Left renal cortex interstitium (tissue), 4 donors: ENCODE measurements at regions not wholly inside any gene's neighbourhood (a gene's known extent, or its start where the extent isn't known, plus 50 kb on each side); places are given as distances from the start of the nearest gene placed in this dataset.
"Not testable (repeated sequence)": the region's sequence is repeated elsewhere in the genome, so short reads cannot be mapped to it uniquely, and the experiment has no call there.

Experiments used
- DNase-seq, 4 donors: peaks; one replicate each; pipeline ENCODE4 v3.0.0-alpha.2; 2013; ENCODE audit warnings: low read depth in 4 of 4, low spot score in 2 of 4, missing footprints in 1 of 4

DNA sequence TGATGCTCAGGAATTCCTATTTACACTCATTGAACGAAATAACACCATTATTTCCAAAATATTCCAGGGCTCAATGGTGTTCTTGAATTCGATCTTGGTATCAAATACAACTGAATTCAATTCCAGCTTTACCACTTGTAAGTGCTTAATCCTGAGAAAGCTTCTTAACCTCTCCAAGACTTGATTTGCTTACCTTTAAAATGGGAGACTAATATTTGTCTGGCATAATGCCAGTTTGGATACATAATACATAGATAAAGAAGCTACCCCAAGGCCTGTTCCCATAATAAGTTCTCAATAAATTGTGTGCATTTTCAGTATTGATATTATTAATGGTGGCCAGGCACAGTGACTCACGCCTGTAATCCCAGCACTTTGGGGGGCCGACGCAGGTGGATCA lies 368.9 kb upstream of the MAF start:
- no peak for DNase-seq

- DNase-seq = no peak
These were observed 365.7 kb upstream of the MAF start for GRCh38 chr16:79966226-79966625.

- DNase-seq = no peak
These were observed 365.2 kb upstream of the MAF start for GRCh38 chr16:79965718-79966117.

DNA sequence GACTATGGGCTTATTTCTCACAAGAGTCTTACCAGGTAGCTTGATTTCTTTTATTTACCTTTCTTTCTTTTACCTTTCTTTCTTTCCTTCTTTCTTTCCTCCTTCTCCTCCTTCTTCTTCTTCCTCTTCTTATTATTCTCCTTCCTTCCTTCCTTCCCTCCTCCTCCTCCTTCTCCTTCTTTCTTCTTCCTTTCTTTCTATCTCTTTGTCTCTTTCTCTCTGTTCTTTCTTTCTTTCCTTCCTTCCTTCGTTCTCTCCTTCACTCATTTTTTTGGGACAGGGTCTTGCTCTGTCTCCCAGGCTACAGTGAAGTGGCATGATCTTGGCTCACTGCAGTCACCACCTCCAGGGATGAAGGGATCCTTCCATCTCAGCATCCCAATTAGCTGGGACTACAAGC lies 363.6 kb upstream of the MAF start:
- DNase-seq = no peak

- no peak for DNase-seq
These were observed 362.4 kb upstream of the MAF start for GRCh38 chr16:79962962-79963361.

GRCh38 chr16:79959226-79959625 lies 358.7 kb upstream of the MAF start:
- no peak for DNase-seq

GRCh38 chr16:79954921-79955705 lies 354.6 kb upstream of the MAF start:
- no peak for DNase-seq

DNA sequence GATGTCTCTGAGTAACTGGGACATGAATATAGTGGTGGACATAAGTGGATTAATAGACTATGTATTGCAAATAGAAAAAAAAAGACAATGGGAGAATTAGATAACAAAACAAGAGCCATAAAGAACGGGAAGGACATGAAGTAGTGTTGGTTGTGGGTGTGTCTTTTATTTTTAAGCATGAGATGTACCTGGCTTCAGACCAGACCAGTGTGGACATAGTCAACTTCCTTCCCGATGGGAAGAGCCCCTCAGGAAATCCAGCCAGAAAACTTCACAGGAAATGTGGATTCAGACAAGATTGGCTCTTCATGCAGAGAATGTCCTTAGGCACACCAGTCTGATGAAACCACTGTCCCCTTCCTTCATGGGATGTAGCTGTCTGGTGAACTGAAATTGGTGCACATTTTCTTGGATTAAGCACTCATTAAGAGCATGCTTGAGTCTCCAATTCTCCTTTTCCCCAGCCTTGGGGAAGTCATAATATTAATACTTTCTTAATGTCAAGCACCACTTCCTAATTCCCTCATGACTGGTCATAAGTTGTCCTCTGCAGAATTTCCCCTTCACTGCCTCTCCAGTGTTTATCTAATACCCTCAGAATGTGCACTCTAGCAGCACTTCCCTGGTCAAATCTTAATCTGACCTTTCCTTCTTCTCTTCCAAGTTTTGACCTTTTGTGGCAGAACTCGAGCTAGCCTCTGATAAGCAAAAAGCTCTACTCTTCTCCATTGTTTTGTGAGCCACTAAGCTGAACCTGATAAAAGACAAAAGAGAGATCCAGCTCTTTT lies 350.6 kb upstream of the MAF start:
- DNase-seq = no peak

GRCh38 chr16:79949417-79949816 lies 348.9 kb upstream of the MAF start:
- DNase-seq = no peak

GRCh38 chr16:79947771-79948170 lies 347.2 kb upstream of the MAF start:
- no peak for DNase-seq

GRCh38 chr16:79946252-79946651 lies 345.7 kb upstream of the MAF start:
- no peak for DNase-seq

- DNase-seq = no peak
These were observed 343.2 kb upstream of the MAF start for GRCh38 chr16:79943736-79944135.

- DNase-seq = no peak
These were observed 338.0 kb upstream of the MAF start for GRCh38 chr16:79938575-79938974.

DNA sequence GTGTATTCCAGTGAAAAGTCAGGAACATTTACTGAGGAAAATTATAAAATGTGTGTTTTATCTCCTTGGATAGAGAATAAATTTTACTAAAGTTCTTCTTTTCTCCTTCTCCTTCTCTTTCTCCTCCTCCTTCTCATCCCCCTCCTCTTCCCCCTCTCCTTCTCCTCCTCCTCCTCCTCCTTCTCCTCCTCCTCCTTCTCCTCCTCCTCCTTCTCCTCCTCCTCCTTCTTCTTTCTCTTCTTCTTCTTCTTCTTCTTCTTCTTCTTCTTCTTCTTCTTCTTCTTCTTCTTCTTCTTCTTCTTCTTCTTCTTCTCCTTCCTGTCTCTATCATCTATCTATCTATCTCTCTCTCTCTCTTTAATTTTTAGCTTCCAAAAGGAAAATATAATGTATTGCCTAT lies 337.1 kb upstream of the MAF start:
- not testable (repeated sequence) for DNase-seq

- no peak for DNase-seq
These were observed 333.1 kb upstream of the MAF start for GRCh38 chr16:79933603-79934002.

GRCh38 chr16:79932572-79932971 lies 332.0 kb upstream of the MAF start:
- DNase-seq = no peak

GRCh38 chr16:79931721-79932120 lies 331.2 kb upstream of the MAF start:
- DNase-seq = no peak

DNA sequence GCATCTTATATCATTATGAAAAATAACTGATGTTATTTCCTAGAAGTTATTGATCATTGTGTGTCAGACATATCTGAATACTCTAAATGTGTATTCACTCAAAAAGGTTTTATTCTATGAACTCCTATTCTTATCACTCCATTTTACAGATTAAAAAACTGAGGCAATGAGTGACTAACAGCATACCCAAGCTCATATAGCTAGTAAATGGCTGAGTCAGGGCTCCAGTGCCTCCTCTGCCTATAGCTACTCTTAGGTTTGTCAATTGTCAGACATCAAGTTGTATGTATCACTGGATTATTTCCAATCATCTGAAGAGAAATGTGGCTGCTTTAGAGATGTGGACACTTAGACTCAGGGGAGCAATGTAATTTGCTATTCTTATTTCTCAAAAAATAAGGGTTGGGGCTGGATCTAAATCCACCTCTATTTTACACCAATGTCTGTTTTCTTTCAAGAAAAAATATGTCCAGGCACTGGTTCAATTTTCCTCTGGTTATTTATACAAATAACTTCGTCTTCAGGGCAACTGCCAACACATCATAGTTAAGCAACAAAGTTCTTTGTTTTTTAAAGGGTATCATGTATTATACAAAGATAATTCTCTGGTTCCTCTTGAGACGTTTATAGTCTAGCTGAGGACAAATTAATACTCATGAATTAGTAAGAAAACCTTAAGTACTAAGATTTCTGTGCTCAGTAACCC lies 328.9 kb upstream of the MAF start:
- no peak for DNase-seq

DNA sequence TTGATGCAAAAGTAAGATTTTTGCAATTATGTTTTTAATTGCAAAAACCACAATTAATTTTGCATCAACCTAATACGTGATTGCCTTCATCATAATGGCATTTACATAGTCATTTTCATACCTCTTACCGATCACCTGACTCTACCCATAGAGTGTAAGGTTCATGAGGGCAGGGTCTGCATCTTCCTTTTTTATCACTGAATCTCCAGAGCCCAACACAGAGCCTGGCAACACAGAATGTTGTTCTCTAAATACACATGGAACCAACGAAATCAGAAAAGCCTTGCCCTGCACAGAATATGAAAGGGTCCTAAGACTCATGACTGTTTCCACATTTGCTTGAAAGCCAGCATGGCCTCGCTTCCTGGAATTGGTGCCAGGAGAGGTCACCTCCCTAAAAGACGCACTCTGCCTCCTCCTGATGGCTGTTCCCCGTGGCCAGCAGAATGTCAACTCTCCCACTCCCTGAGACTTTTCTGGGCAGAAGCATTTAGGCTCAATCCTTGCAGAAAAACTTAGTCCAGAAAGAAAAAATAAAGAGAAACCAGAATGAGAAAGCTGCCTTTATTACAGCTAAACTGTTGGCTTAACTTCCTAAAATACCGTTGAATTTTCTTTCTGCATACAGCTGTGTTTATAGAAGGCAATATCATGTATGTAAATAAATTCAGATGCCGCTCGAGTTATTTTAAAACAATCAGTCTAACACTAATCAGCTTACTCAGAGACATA lies 327.8 kb upstream of the MAF start:
- DNase-seq = no peak

- DNase-seq = no peak
These were observed 326.1 kb upstream of the MAF start for GRCh38 chr16:79926451-79927205.
